ENCODE measurements at regions not wholly inside any gene's neighbourhood (a gene's known extent, or its start where the extent isn't known, plus 50 kb on each side); places are given as distances from the start of the nearest gene placed in this dataset.
A peak's percentile ranks its signal among the peaks of the same experiment; 100 is the strongest.

- H3K9me3 ChIP-seq = no peaks in the 10 kb centered on the region
- DNase-seq (ENCODE audit: low spot score in 2 of 2) = no peak
- H3K27ac ChIP-seq = peak overlapping the region; percentile 92
- peaks cover 61% of the 10 kb centered on the region for H3K4me1 ChIP-seq
- TF ChIP-seq POLR2A (IDR thresholded peaks at IDR 0.05) (no peak), EP300 (IDR thresholded peaks at IDR 0.05) (no peak), POLR2AphosphoS5 (IDR thresholded peaks at IDR 0.05) (no peak)
- TF ChIP-seq, protein P1, sequence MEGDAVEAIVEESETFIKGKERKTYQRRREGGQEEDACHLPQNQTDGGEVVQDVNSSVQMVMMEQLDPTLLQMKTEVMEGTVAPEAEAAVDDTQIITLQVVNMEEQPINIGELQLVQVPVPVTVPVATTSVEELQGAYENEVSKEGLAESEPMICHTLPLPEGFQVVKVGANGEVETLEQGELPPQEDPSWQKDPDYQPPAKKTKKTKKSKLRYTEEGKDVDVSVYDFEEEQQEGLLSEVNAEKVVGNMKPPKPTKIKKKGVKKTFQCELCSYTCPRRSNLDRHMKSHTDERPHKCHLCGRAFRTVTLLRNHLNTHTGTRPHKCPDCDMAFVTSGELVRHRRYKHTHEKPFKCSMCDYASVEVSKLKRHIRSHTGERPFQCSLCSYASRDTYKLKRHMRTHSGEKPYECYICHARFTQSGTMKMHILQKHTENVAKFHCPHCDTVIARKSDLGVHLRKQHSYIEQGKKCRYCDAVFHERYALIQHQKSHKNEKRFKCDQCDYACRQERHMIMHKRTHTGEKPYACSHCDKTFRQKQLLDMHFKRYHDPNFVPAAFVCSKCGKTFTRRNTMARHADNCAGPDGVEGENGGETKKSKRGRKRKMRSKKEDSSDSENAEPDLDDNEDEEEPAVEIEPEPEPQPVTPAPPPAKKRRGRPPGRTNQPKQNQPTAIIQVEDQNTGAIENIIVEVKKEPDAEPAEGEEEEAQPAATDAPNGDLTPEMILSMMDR (IDR thresholded peaks at IDR 0.05) = no peak
- H3K27me3 ChIP-seq = no peaks in the 10 kb centered on the region
- H3K36me3 ChIP-seq = no peaks in the 10 kb centered on the region
- no peak overlapping the region for H3K4me3 ChIP-seq
- WGBS = 77% methylated on average over 3 of the region's 3 CpGs
These were observed 112.8 kb downstream of the JCAD start for GRCh38 chr10:29946614-29946952.

DNA sequence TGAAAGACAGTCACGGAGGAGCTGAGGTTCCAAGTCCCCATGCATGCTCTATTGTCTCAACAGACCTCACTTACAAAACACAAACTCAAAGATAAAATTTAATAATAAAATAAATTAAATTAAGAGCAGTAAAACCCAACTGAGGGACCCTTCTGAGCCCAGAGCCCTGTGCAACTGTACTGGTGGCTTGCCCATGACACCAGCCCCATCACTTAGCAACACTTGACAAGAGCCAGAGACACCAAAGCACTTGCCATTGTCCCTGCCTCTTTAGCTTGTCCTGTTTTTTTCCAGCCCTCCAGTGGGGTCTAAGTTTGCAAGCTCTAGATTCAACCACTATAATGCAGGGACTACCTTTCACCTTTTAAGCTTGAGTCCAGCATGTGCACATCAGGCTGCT, 117.9 kb downstream of the JCAD start:
- Histone ChIP-seq H3K4me1 (peaks cover 11% of the 10 kb centered on the region), H3K4me3 (no peak overlapping the region), H3K9me3 (no peaks in the 10 kb centered on the region), H3K27ac (no peak overlapping the region), H3K36me3 (no peaks in the 10 kb centered on the region), H3K27me3 (no peaks in the 10 kb centered on the region)
- no peak for DNase-seq (ENCODE audit: low spot score in 2 of 2)
- TF ChIP-seq POLR2AphosphoS5 (IDR thresholded peaks at IDR 0.05) = no peak
- no peak for TF ChIP-seq EP300 (IDR thresholded peaks at IDR 0.05)
- TF ChIP-seq, protein P1 (IDR thresholded peaks at IDR 0.05) = no peak
- no peak for TF ChIP-seq POLR2A (IDR thresholded peaks at IDR 0.05)
- 100% methylated on average over 1 of the region's 1 CpG for WGBS

DNA sequence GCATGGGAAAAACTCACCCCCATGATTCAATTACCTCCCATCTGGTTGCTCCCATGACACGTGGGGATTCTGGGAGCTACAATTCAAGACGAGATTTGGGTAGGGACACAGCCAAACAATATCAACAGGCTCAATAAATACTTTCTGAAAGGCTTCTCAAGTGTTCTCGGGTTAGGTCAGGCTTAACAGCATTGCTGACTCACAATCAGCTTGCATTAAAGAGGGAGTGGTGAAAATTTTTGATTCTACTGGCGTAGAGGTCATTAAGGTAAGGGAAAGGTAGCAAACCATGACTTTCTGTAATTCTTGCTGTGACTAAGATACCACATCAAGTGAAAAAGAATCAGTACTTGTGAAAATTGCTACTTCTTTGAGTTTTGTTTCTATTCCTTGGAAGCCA, 126.4 kb downstream of the JCAD start:
- no peaks in the 10 kb centered on the region for H3K9me3 ChIP-seq
- 89% methylated on average over 4 of the region's 4 CpGs for WGBS
- H3K4me1 ChIP-seq = no peaks in the 10 kb centered on the region
- no peak for DNase-seq (ENCODE audit: low spot score in 2 of 2)
- no peaks in the 10 kb centered on the region for H3K27me3 ChIP-seq
- H3K4me3 ChIP-seq = no peak overlapping the region
- TF ChIP-seq POLR2A (IDR thresholded peaks at IDR 0.05) = no peak
- TF ChIP-seq POLR2AphosphoS5 (IDR thresholded peaks at IDR 0.05) = no peak
- no peaks in the 10 kb centered on the region for H3K36me3 ChIP-seq
- H3K27ac ChIP-seq = no peak overlapping the region

DNA sequence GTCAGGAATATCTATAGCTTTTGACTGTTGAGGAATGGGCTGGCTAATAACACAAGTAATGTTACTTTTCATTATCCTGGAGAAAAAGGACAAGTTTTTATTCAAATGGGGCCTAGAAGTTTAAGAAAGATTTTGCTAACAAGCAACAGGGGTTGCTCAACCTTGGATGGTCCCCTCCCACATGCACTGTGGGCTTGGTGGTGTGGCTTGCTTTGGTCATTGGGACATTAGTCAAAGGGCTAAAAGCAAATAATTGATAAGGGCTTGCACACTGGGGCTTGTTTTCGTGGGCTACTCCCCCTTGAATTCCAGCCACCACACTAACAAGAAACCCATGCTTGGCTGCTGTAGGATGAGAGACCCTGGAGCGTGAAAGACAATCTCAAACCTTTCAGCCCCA, 127.6 kb downstream of the JCAD start:
- no peak for TF ChIP-seq POLR2AphosphoS5 (IDR thresholded peaks at IDR 0.05)
- TF ChIP-seq, protein P1 (IDR thresholded peaks at IDR 0.05) = no peak
- no peak for TF ChIP-seq EP300 (IDR thresholded peaks at IDR 0.05)
- TF ChIP-seq POLR2A (IDR thresholded peaks at IDR 0.05) = no peak
- DNase-seq (ENCODE audit: low spot score in 2 of 2) = no peak
- WGBS = 86% methylated on average over 2 of the region's 2 CpGs

DNA sequence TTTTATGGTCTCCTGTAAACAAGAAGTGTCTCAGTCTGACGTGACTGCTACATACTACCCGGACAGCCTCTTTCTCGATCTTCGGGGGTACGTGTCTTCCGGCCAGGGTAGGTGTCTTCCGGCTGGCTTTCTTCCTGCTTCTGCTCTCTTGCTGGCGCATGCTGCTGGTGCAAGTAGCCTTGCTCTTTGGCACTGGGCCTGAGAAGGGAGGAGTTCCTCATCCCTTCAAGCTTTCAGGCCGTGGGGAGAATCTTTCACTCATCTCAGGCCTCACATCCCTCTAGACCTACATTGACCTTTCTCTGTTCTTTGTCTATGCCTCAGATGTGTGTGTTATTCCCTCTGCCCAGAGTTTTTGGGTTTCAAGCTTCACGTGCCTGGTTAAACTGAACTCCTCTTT, 130.4 kb downstream of the JCAD start:
- no peak overlapping the region for H3K4me3 ChIP-seq
- 82% methylated on average over 10 of the region's 10 CpGs for WGBS
- no peaks in the 10 kb centered on the region for H3K4me1 ChIP-seq
- H3K27ac ChIP-seq = no peak overlapping the region
- DNase-seq (ENCODE audit: low spot score in 2 of 2) = no peak
- H3K27me3 ChIP-seq = no peaks in the 10 kb centered on the region
- H3K9me3 ChIP-seq = no peaks in the 10 kb centered on the region
- H3K36me3 ChIP-seq = no peaks in the 10 kb centered on the region
- TF ChIP-seq POLR2AphosphoS5 (IDR thresholded peaks at IDR 0.05) (no peak), POLR2A (IDR thresholded peaks at IDR 0.05) (no peak), EP300 (IDR thresholded peaks at IDR 0.05) (no peak)
- TF ChIP-seq, protein P1 (IDR thresholded peaks at IDR 0.05) = no peak

More for the DNA sequence above, 127.6 kb downstream of the JCAD start:
- Histone ChIP-seq H3K4me3 (no peak overlapping the region), H3K36me3 (no peaks in the 10 kb centered on the region), H3K9me3 (no peaks in the 10 kb centered on the region), H3K27me3 (no peaks in the 10 kb centered on the region), H3K27ac (no peak overlapping the region), H3K4me1 (no peaks in the 10 kb centered on the region)

GRCh38 chr10:29926693-29927048, 132.7 kb downstream of the JCAD start:
- TF ChIP-seq POLR2A (IDR thresholded peaks at IDR 0.05) = no peak
- TF ChIP-seq EP300 (IDR thresholded peaks at IDR 0.05) = no peak
- TF ChIP-seq, protein P1 (IDR thresholded peaks at IDR 0.05) = no peak
- TF ChIP-seq POLR2AphosphoS5 (IDR thresholded peaks at IDR 0.05) = no peak
- no peaks in the 10 kb centered on the region for H3K9me3 ChIP-seq
- 69% methylated on average over 6 of the region's 6 CpGs for WGBS
- no peak overlapping the region for H3K4me3 ChIP-seq
- no peak overlapping the region for H3K27ac ChIP-seq
- no peaks in the 10 kb centered on the region for H3K36me3 ChIP-seq
- DNase-seq (ENCODE audit: low spot score in 2 of 2) = no peak
- H3K4me1 ChIP-seq = peaks cover 9% of the 10 kb centered on the region
- no peaks in the 10 kb centered on the region for H3K27me3 ChIP-seq
